PC-9 (cell line): ENCODE measurements at regions not wholly inside any gene's neighbourhood (a gene's known extent, or its start where the extent isn't known, plus 50 kb on each side); places are given as distances from the start of the nearest gene placed in this dataset.
"Not testable (repeated sequence)": the region's sequence is repeated elsewhere in the genome, so short reads cannot be mapped to it uniquely, and the experiment has no call there.

ENCODE experiments used
- BruUV-seq: library from RNA; stranded (reverse); fragments of 400-500 nt; replicated peaks from 2 replicates; lab custom pipeline; 2021; lab: Mats Ljungman, UMichigan
- CTCF ChIA-PET: fragments of 300-600 bp; sonication (Branson Sonifier 250); formaldehyde crosslinking; loops from one replicate; lab custom pipeline; 2022; ENCODE audit warnings: antibody characterized with exemption; lab: Charles Lee
- POLR2A ChIA-PET: fragments of 300-600 bp; sonication (Branson Sonifier 250); formaldehyde crosslinking; loops from one replicate; lab custom pipeline; 2022; ENCODE audit warnings: antibody characterized with exemption; ENCODE audit not compliant: unreplicated experiment; lab: Charles Lee
- DNase-seq, 2 experiments: peaks; one replicate each; pipeline versions ENCODE4 v3.0.0 to v3.0.0-alpha.2; 2015 to 2022; ENCODE audit warnings: mixed read lengths in 1 of 2
- H2AFZ ChIP-seq: fragments of 200-600 bp; sonication (generic); 2 replicates; pipeline ENCODE4 v1.8.1; 2017; ENCODE audit warnings: antibody characterized with exemption
- H3F3A ChIP-seq: fragments of 200-600 bp; sonication (generic); 2 replicates; pipeline ENCODE4 v1.8.1; 2017; ENCODE audit warnings: antibody characterized with exemption, mild to moderate bottlenecking, low read depth; ENCODE audit not compliant: insufficient read depth
- H3K27ac ChIP-seq: fragments of 200-600 bp; sonication (generic); 2 replicates; pipeline ENCODE4 v1.6.1; 2016; ENCODE audit warnings: mixed run types
- H3K27me3 ChIP-seq: fragments of 200-600 bp; sonication (generic); 2 replicates; pipeline ENCODE4 v1.6.1; 2016; ENCODE audit warnings: low read depth, mixed run types; ENCODE audit not compliant: insufficient read depth
- H3K36me3 ChIP-seq: fragments of 200-600 bp; sonication (generic); 2 replicates; pipeline ENCODE4 v1.6.1; 2016; ENCODE audit warnings: low read depth, mixed run types
- H3K4me1 ChIP-seq: fragments of 200-600 bp; sonication (generic); replicated peaks from 2 replicates; pipeline ENCODE4 v1.6.1; 2016; ENCODE audit warnings: mixed run types; ENCODE audit not compliant: insufficient read depth
- H3K4me2 ChIP-seq: fragments of 200-600 bp; sonication (generic); 2 replicates; pipeline ENCODE4 v1.6.1; 2017; ENCODE audit warnings: mixed run types
- H3K4me3 ChIP-seq: fragments of 200-600 bp; sonication (generic); 2 replicates; pipeline ENCODE4 v1.6.1; 2016; ENCODE audit warnings: mixed run types
- H3K79me2 ChIP-seq: fragments of 200-600 bp; sonication (generic); 2 replicates; pipeline ENCODE4 v1.6.1; 2017; ENCODE audit warnings: low read depth, mixed run types
- H3K9me2 ChIP-seq: fragments of 200-600 bp; sonication (generic); 2 replicates; pipeline ENCODE4 v1.8.1; 2017; ENCODE audit warnings: mild to moderate bottlenecking; ENCODE audit not compliant: insufficient read depth
- H3K9me3 ChIP-seq: fragments of 200-600 bp; sonication (generic); 2 replicates; pipeline ENCODE4 v1.8.1; 2016; ENCODE audit warnings: low read depth; ENCODE audit not compliant: insufficient read depth
- H4K20me1 ChIP-seq: fragments of 200-600 bp; sonication (generic); 2 replicates; pipeline ENCODE4 v1.8.1; 2017; ENCODE audit not compliant: insufficient read depth
- CTCF ChIP-seq: fragments of 200-600 bp; sonication (generic); conservative IDR thresholded peaks from 2 replicates; pipeline ENCODE4 v1.6.1; 2017; ENCODE audit warnings: mixed run types, antibody characterized with exemption, mild to moderate bottlenecking, moderate library complexity
- EZH2 ChIP-seq: fragments of 200-600 bp; sonication (generic); IDR thresholded peaks from 2 replicates; pipeline ENCODE4 v1.8.0; 2017; ENCODE audit warnings: antibody characterized with exemption, low read depth
- intact Hi-C: fragments of 100-400 bp; cut with micrococcal nuclease; formaldehyde crosslinking; loops from one replicate; pipeline ENCODE4 v1.10.0; 2022; ENCODE audit not compliant: unreplicated experiment

GRCh38 chrX:87160435-87161010 is 357.1 kb upstream of the KLHL4 start:
- H3K9me2 ChIP-seq, result no peaks in the 10 kb centered on the region
- H4K20me1 ChIP-seq, result no peaks in the 10 kb centered on the region
- H3K4me3 ChIP-seq, result no peak overlapping the region
- H3K27me3 ChIP-seq, result no peaks in the 10 kb centered on the region
- DNase-seq, result no peak
- no peaks in the 10 kb centered on the region for H3K79me2 ChIP-seq
- no peaks in the 10 kb centered on the region for H3K36me3 ChIP-seq
- no TSS peak for BruUV-seq
- TF ChIP-seq EZH2 (no peak), CTCF (no peak)
- H2AFZ ChIP-seq, result no peak overlapping the region
- intact Hi-C loops, result no loop called here
- no peaks in the 10 kb centered on the region for H3K9me3 ChIP-seq
- no peaks in the 10 kb centered on the region for H3K4me1 ChIP-seq
- H3F3A ChIP-seq, result no peaks in the 10 kb centered on the region
- POLR2A ChIA-PET, result no interaction called here
- no peak overlapping the region for H3K27ac ChIP-seq
- H3K4me2 ChIP-seq, result no peak overlapping the region
- CTCF ChIA-PET, result no interaction called here

- CTCF ChIA-PET, result no interaction called here
- Histone ChIP-seq H3K79me2 (no peaks in the 10 kb centered on the region), H3K4me2 (no peak overlapping the region), H2AFZ (no peak overlapping the region), H3K4me1 (no peaks in the 10 kb centered on the region), H3K9me3 (no peaks in the 10 kb centered on the region), H3K36me3 (no peaks in the 10 kb centered on the region), H4K20me1 (no peaks in the 10 kb centered on the region), H3K9me2 (no peaks in the 10 kb centered on the region), H3K27ac (no peak overlapping the region), H3K4me3 (no peak overlapping the region), H3F3A (no peaks in the 10 kb centered on the region), H3K27me3 (no peaks in the 10 kb centered on the region)
- no TSS peak for BruUV-seq
- POLR2A ChIA-PET, result no interaction called here
- TF ChIP-seq CTCF (no peak), EZH2 (no peak)
- intact Hi-C loops, result no loop called here
- DNase-seq, result no peak
Observed at GRCh38 chrX:87167841-87168240, 349.8 kb upstream of the KLHL4 start.

DNA sequence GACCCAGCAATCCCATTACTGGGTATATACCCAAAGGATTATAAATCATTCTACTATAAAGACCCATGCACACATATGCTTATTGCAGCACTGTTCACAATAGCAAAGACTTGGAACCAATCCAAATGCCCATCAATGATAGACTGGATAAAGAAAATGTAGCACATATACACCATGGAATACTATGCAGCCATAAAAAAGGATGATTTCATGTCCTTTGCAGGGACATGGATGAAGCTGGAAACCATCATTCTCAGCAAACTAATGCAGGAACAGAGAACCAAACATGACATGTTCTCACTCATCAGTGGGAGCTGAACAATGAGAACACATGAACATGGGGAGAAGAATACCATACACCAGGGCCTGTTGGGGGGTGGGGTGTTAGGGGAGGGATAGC is 339.6 kb upstream of the KLHL4 start:
- intact Hi-C loops, DNase-seq: not testable (repeated sequence)

More for the DNA sequence above, 339.6 kb upstream of the KLHL4 start:
- H3K79me2 ChIP-seq, CTCF ChIA-PET, H3K27me3 ChIP-seq, H3K9me3 ChIP-seq, H4K20me1 ChIP-seq, H3K9me2 ChIP-seq, H3F3A ChIP-seq, H3K4me3 ChIP-seq, H2AFZ ChIP-seq, H3K4me2 ChIP-seq, H3K27ac ChIP-seq, H3K4me1 ChIP-seq, H3K36me3 ChIP-seq, POLR2A ChIA-PET, BruUV-seq: not testable (repeated sequence)
